Vagina (tissue), 2 donors: ENCODE measurements at regions not wholly inside any gene's neighbourhood (a gene's known extent, or its start where the extent isn't known, plus 50 kb on each side); places are given as distances from the start of the nearest gene placed in this dataset.

Experiments
- DNase-seq, 2 donors: peaks; one replicate each; pipeline ENCODE4 v3.0.0-alpha.2; 2017; ENCODE audit errors: extremely low spot score in 2 of 2
- H3K27ac ChIP-seq: fragments of 200-600 bp; sonication (generic); one replicate; pipeline ENCODE4 v1.5.1; 2019
- H3K27me3 ChIP-seq: fragments of 200-600 bp; sonication (generic); one replicate; pipeline ENCODE4 v1.5.1; 2019
- H3K36me3 ChIP-seq, 2 donors: fragments of 200-600 bp; sonication (generic); one replicate each; pipeline ENCODE4 v1.5.1; 2017 to 2019
- H3K4me1 ChIP-seq: fragments of 200-600 bp; sonication (generic); one replicate; pipeline ENCODE4 v1.5.1; 2019
- H3K4me3 ChIP-seq, 2 donors: fragments of 200-600 bp; sonication (generic); 1 replicate in 1 of 2; 2 replicates in 1 of 2; pipeline ENCODE4 v1.5.1; 2016 to 2019
- H3K9me3 ChIP-seq: fragments of 200-600 bp; sonication (generic); one replicate; pipeline ENCODE4 v1.5.1; 2019
- POLR2A ChIP-seq, 2 donors: fragments of 450-650 bp; IDR thresholded peaks; one replicate each; pipeline ENCODE4 v1.6.1; 2017; ENCODE audit warnings: antibody characterized with exemption in 2 of 2, mild to moderate bottlenecking in 2 of 2, moderate library complexity in 2 of 2
- POLR2AphosphoS5 ChIP-seq, 2 donors: sonication (generic); formaldehyde crosslinking; IDR thresholded peaks; one replicate each; pipeline ENCODE4 v1.9.0; 2017; ENCODE audit warnings: antibody characterized with exemption in 2 of 2, mild to moderate bottlenecking in 2 of 2, low read depth in 1 of 2; ENCODE audit not compliant: insufficient read depth in 1 of 2
- intact Hi-C: fragments of 100-400 bp; cut with DNase I; formaldehyde crosslinking; loops from one replicate; pipeline ENCODE4 v1.15.1; 2023
- TF ChIP-seq, protein P1 (sequence below), 3 experiments: fragments of 450-650 bp in 2 of 3; fragments of 200-600 bp in 1 of 3; sonication (generic) in 1 of 3; IDR thresholded peaks; one replicate each; pipeline ENCODE4 v1.5.1; 2017 to 2019; ENCODE audit warnings: antibody characterized with exemption in 3 of 3, mild to moderate bottlenecking in 2 of 3, moderate library complexity in 2 of 3

DNA sequence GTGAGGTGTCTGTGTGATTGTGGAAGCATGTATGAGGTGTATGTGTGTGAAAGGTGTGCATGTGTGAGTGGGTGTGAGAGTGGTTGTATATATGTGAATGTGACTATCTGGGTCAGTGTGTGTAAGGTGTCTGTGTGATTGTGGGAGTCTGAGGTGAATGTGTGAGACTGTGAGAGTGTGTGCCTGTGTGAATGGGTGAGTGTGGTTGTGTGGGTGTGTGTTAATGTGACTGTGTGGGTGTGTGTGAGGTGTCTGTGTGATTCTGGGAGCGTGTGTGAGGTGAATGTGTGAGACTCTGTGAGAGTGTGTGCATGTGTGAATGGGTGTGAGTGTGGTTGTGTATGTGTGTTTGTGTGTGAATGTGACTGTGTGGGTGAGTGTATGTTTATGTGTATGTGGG lies 385.1 kb downstream of the TCERG1L start:
- H3K36me3 ChIP-seq, result no peaks in the 10 kb centered on the region
- peak; percentile 22 to 52 for DNase-seq

DNA sequence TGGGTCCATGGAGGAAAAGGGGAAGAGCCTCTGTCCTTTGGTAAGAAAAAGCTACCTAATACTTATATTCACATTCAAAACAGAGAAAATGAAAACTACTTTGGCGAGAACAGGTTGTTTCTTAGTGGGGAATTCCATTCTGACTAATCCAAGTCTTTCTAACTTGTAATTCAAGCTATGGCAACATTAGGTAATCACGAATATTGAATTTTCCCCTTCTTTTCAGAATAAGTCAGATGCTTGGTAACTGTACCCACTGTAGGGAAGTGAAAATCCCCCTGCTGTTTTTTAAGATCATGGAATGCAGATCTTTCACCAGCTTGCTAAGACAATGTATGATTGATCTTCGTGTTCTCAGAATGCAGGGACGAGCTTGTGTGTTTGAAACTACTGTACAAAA lies 384.4 kb downstream of the TCERG1L start:
- Histone ChIP-seq H3K27me3 (no peaks in the 10 kb centered on the region), H3K4me1 (no peaks in the 10 kb centered on the region)

More for the DNA sequence above, 385.1 kb downstream of the TCERG1L start:
- H3K4me1 ChIP-seq, result no peaks in the 10 kb centered on the region
- H3K27me3 ChIP-seq, result no peaks in the 10 kb centered on the region
- H3K27ac ChIP-seq, result no peak overlapping the region
- H3K4me3 ChIP-seq, result no peak overlapping the region
- no peaks in the 10 kb centered on the region for H3K9me3 ChIP-seq
- TF ChIP-seq POLR2A (IDR thresholded peaks at IDR 0.05) (no peak), POLR2AphosphoS5 (IDR thresholded peaks at IDR 0.05; ENCODE audit: insufficient read depth in 1 of 2, low read depth in 1 of 2) (no peak)
- TF ChIP-seq, protein P1, sequence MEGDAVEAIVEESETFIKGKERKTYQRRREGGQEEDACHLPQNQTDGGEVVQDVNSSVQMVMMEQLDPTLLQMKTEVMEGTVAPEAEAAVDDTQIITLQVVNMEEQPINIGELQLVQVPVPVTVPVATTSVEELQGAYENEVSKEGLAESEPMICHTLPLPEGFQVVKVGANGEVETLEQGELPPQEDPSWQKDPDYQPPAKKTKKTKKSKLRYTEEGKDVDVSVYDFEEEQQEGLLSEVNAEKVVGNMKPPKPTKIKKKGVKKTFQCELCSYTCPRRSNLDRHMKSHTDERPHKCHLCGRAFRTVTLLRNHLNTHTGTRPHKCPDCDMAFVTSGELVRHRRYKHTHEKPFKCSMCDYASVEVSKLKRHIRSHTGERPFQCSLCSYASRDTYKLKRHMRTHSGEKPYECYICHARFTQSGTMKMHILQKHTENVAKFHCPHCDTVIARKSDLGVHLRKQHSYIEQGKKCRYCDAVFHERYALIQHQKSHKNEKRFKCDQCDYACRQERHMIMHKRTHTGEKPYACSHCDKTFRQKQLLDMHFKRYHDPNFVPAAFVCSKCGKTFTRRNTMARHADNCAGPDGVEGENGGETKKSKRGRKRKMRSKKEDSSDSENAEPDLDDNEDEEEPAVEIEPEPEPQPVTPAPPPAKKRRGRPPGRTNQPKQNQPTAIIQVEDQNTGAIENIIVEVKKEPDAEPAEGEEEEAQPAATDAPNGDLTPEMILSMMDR (IDR thresholded peaks at IDR 0.05), result no peak
- intact Hi-C loops, result no loop called here

DNA sequence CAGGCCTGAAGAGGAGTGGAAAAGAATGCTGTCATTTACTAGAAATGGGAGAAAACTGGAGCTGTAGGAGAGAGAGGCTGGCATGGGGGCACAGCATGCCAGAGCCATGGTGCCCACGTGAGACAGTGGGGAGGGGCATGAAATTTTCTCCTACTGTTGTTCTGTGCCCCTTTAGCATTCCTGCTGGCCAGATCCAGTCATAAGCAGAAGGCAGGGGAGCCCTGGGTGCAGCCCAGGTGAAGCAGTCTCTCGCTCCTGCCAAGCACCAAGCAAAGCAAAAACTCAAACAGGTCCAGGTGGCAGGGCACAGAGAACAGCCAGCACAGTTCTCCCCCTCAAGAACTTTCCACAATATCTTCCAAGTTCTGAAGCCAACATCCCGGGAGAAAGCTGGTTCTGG lies 383.2 kb downstream of the TCERG1L start:
- Histone ChIP-seq H3K9me3 (no peaks in the 10 kb centered on the region), H3K27ac (no peak overlapping the region), H3K4me1 (no peaks in the 10 kb centered on the region), H3K4me3 (no peak overlapping the region), H3K36me3 (no peaks in the 10 kb centered on the region), H3K27me3 (no peaks in the 10 kb centered on the region)
- DNase-seq, result peak in 1 of 2 donors; percentile 61
- TF ChIP-seq, protein P1 (IDR thresholded peaks at IDR 0.05), result no peak
- TF ChIP-seq POLR2A (IDR thresholded peaks at IDR 0.05), result no peak
- TF ChIP-seq POLR2AphosphoS5 (IDR thresholded peaks at IDR 0.05; ENCODE audit: insufficient read depth in 1 of 2, low read depth in 1 of 2), result no peak
- intact Hi-C loops, result no loop called here

More for the DNA sequence above, 384.4 kb downstream of the TCERG1L start:
- intact Hi-C loops, result no loop called here
- H3K4me3 ChIP-seq, result no peak overlapping the region
- TF ChIP-seq POLR2AphosphoS5 (IDR thresholded peaks at IDR 0.05; ENCODE audit: insufficient read depth in 1 of 2, low read depth in 1 of 2), result no peak
- TF ChIP-seq POLR2A (IDR thresholded peaks at IDR 0.05), result no peak
- TF ChIP-seq, protein P1 (IDR thresholded peaks at IDR 0.05), result no peak
- no peaks in the 10 kb centered on the region for H3K36me3 ChIP-seq
- H3K9me3 ChIP-seq, result no peaks in the 10 kb centered on the region
- H3K27ac ChIP-seq, result no peak overlapping the region
- no peak for DNase-seq

DNA sequence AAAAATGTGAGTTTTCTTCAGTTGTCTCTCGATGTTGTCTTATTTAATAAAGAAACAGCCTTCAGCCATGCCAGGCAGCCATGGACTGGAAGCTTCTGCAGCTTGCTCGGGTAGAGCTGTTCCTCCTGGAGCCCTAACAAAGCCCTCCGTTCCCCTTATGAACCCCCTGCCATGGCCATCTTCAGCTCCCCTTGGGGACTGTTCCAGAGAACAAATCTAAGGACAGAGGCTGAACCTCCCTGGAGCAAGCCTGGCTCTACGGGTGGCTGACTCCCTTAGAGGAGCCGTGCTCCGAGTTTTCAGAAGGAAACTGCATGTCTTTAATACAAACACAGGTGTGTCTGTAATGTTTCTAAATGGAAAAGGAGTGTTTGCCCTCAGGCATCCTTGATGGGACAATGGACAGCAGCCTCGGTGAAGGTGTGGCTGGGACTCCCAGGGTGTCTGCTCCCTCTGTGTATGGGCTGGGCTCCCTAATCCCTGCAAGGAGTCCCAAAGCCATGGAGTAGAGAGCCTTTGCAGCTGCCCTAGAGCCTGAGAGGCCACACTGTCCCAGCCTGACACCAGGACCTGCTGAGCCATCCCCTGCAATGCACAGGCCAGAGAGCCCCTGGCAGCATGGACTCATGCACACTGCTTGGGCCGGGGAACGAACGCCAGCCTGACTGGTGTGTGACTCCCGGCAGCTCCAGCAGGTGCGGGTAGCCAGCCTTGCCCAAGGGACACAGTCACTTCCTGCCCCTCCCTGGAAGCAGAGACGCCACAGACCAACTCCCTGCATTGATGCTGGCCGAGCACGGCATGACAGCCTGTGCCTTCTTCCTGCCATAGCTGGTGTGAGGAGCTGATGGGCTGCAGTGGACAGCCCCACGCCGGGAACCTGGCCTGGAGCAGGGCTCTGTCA lies 381.8 kb downstream of the TCERG1L start:
- intact Hi-C loops, result no loop called here
- no peaks in the 10 kb centered on the region for H3K36me3 ChIP-seq
- no peak overlapping the region for H3K4me3 ChIP-seq
- TF ChIP-seq, protein P1 (IDR thresholded peaks at IDR 0.05), result no peak
- no peak for TF ChIP-seq POLR2A (IDR thresholded peaks at IDR 0.05)
- no peak for TF ChIP-seq POLR2AphosphoS5 (IDR thresholded peaks at IDR 0.05; ENCODE audit: insufficient read depth in 1 of 2, low read depth in 1 of 2)
- H3K27ac ChIP-seq, result no peak overlapping the region
- no peaks in the 10 kb centered on the region for H3K9me3 ChIP-seq
- H3K27me3 ChIP-seq, result no peaks in the 10 kb centered on the region
- H3K4me1 ChIP-seq, result no peaks in the 10 kb centered on the region
- peak in 1 of 2 donors; percentile 91 for DNase-seq

DNA sequence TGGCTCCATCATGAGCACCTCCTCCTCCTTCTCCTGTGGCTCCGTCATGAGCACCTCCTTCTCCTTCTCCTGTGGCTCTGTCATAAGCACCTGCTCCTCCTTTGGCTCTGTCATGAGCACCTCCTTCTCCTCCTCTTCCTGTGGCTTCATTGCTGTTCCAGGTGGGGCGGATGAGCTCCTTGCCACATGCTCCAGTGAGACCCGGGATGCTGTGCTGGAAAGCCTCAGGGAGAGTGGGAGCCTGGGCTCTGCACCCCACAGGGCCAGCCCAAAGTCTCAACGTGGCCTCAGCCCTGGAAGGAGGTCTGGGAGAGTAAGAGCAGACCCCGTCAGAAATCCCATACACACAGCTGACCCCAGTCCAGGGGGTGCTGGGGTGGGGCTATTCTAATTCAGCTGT lies 380.7 kb downstream of the TCERG1L start:
- DNase-seq, result peak; percentile 70 to 79
- intact Hi-C loops, result no loop called here
- no peaks in the 10 kb centered on the region for H3K4me1 ChIP-seq
- TF ChIP-seq POLR2A (IDR thresholded peaks at IDR 0.05), result no peak
- TF ChIP-seq, protein P1 (IDR thresholded peaks at IDR 0.05), result no peak
- TF ChIP-seq POLR2AphosphoS5 (IDR thresholded peaks at IDR 0.05; ENCODE audit: insufficient read depth in 1 of 2, low read depth in 1 of 2), result no peak
- H3K27ac ChIP-seq, result no peak overlapping the region
- H3K4me3 ChIP-seq, result no peak overlapping the region
- H3K27me3 ChIP-seq, result no peaks in the 10 kb centered on the region
- H3K36me3 ChIP-seq, result no peaks in the 10 kb centered on the region
- H3K9me3 ChIP-seq, result no peaks in the 10 kb centered on the region
